ENCODE measurements at regions not wholly inside any gene's neighbourhood (a gene's known extent, or its start where the extent isn't known, plus 50 kb on each side); places are given as distances from the start of the nearest gene placed in this dataset.
"Not testable (repeated sequence)": the region's sequence is repeated elsewhere in the genome, so short reads cannot be mapped to it uniquely, and the experiment has no call there.

- no peak for TF ChIP-seq CTCF (conservative IDR thresholded peaks at IDR 0.05; ENCODE audit: low read depth, low read length)
- no peak overlapping the region for H3K4me3 ChIP-seq (ENCODE audit: low read length)
- DNase-seq (ENCODE audit: low read depth) = no peak
Observed at GRCh38 chr2:145379934-145380333, 860.0 kb upstream of the ZEB2 start.

- DNase-seq (ENCODE audit: low read depth) = no peak
- no peak for TF ChIP-seq CTCF (conservative IDR thresholded peaks at IDR 0.05; ENCODE audit: low read depth, low read length)
- no peak overlapping the region for H3K4me3 ChIP-seq (ENCODE audit: low read length)
Observed at GRCh38 chr2:145374165-145374564, 854.2 kb upstream of the ZEB2 start.

GRCh38 chr2:145367334-145367733 is 847.4 kb upstream of the ZEB2 start:
- not testable (repeated sequence) for H3K4me3 ChIP-seq (ENCODE audit: low read length); DNase-seq (ENCODE audit: low read depth)

GRCh38 chr2:145366341-145366740 is 846.4 kb upstream of the ZEB2 start:
- TF ChIP-seq CTCF (conservative IDR thresholded peaks at IDR 0.05; ENCODE audit: low read depth, low read length) = no peak
- no peak for DNase-seq (ENCODE audit: low read depth)
- H3K4me3 ChIP-seq (ENCODE audit: low read length) = no peak overlapping the region

GRCh38 chr2:145360129-145360790 is 840.3 kb upstream of the ZEB2 start:
- no peak for TF ChIP-seq CTCF (conservative IDR thresholded peaks at IDR 0.05; ENCODE audit: low read depth, low read length)
- H3K4me3 ChIP-seq (ENCODE audit: low read length) = no peak overlapping the region
- no peak for DNase-seq (ENCODE audit: low read depth)

- no peak for TF ChIP-seq CTCF (conservative IDR thresholded peaks at IDR 0.05; ENCODE audit: low read depth, low read length)
- H3K4me3 ChIP-seq (ENCODE audit: low read length) = no peak overlapping the region
- no peak for DNase-seq (ENCODE audit: low read depth)
Observed at GRCh38 chr2:145359561-145359960, 839.6 kb upstream of the ZEB2 start.

- H3K4me3 ChIP-seq (ENCODE audit: low read length) = no peak overlapping the region
- TF ChIP-seq CTCF (conservative IDR thresholded peaks at IDR 0.05; ENCODE audit: low read depth, low read length) = no peak
- no peak for DNase-seq (ENCODE audit: low read depth)
Observed at GRCh38 chr2:145356056-145356455, 836.1 kb upstream of the ZEB2 start.
